MCF 10A (cell line): ENCODE measurements at regions not wholly inside any gene's neighbourhood (a gene's known extent, or its start where the extent isn't known, plus 50 kb on each side); places are given as distances from the start of the nearest gene placed in this dataset.

Experiments
- BruUV-seq: library from RNA; stranded (reverse); fragments of 400-500 nt; replicated peaks from 2 replicates; lab custom pipeline; 2021; lab: Mats Ljungman, UMichigan
- CTCF ChIA-PET: fragments of 300-600 bp; sonication (Branson Sonifier 250); formaldehyde crosslinking; extraction: SDS; loops from one replicate; lab custom pipeline; 2021; ENCODE audit warnings: antibody characterized with exemption, inconsistent platforms; lab: Yijun Ruan, JAX
- POLR2A ChIA-PET: fragments of 300-600, 350-650 bp; sonication (Branson Sonifier 250); formaldehyde crosslinking; extraction: SDS; loops from one replicate; lab custom pipeline; 2020; ENCODE audit warnings: antibody characterized with exemption, inconsistent platforms; lab: Yijun Ruan, JAX
- DNase-seq: peaks from one replicate; pipeline ENCODE4 v3.0.0-alpha.2; 2018; ENCODE audit not compliant: unreplicated experiment
- H3K27ac Mint-ChIP-seq: one replicate; pipeline ENCODE4 v1.8.0; 2022; ENCODE audit warnings: mild to moderate bottlenecking, low read depth, mixed read lengths; ENCODE audit not compliant: unreplicated experiment
- H3K27me3 Mint-ChIP-seq: one replicate; pipeline ENCODE4 v1.8.0; 2022; ENCODE audit warnings: mixed read lengths; ENCODE audit not compliant: insufficient read depth, unreplicated experiment
- H3K36me3 Mint-ChIP-seq: one replicate; pipeline ENCODE4 v1.8.0; 2022; ENCODE audit warnings: mild to moderate bottlenecking, moderate library complexity, mixed read lengths; ENCODE audit not compliant: insufficient read depth, unreplicated experiment
- H3K4me1 Mint-ChIP-seq: one replicate; pipeline ENCODE4 v1.8.0; 2022; ENCODE audit warnings: mixed read lengths; ENCODE audit not compliant: insufficient read depth, unreplicated experiment
- H3K4me3 Mint-ChIP-seq: one replicate; pipeline ENCODE4 v1.8.0; 2022; ENCODE audit warnings: mild to moderate bottlenecking, moderate library complexity, mixed read lengths; ENCODE audit not compliant: unreplicated experiment
- H3K9me3 Mint-ChIP-seq: one replicate; pipeline ENCODE4 v1.8.0; 2022; ENCODE audit warnings: mixed read lengths; ENCODE audit not compliant: unreplicated experiment
- CTCF ChIP-seq: fragments of 200-600 bp; IDR thresholded peaks from one replicate; pipeline ENCODE4 v1.8.0; 2022; ENCODE audit warnings: antibody characterized with exemption, mild to moderate bottlenecking; ENCODE audit not compliant: unreplicated experiment
- intact Hi-C: fragments of 100-400 bp; cut with micrococcal nuclease; formaldehyde crosslinking; loops from 2 replicates; pipeline ENCODE4 v1.14.1; 2022

DNA sequence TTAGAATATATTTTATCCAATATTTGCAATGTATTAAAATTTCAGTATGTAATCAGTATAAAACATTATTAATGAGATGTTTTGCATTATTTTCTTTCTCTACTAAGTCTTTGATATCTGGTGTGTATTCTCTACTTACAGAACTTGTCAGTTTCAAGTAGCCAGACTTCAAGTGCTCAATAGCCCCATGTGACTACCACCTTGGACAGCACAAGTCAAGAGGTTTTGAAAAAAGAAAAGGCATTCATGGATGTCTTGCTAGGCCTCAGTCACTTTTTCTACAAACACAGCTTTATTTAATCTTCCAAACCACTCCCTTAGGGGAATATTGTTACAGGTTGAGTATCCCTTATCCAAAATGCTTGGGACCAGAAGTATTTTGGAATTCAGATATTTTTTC is 189.4 kb downstream of the QDPR start:
- intact Hi-C loops: loop anchor here (10.0 kb wide), 2 partner anchors 208 to 558 kb away; no protein-coding TSS in a partner anchor
- no peak for DNase-seq
- Mint-ChIP-seq H3K4me3 (no peak overlapping the region), H3K4me1 (no peaks in the 10 kb centered on the region), H3K27ac (no peak overlapping the region), H3K9me3 (peaks cover 11% of the 10 kb centered on the region), H3K36me3 (no peaks in the 10 kb centered on the region), H3K27me3 (peaks cover 1% of the 10 kb centered on the region)
- TF ChIP-seq CTCF: no peak
- POLR2A ChIA-PET: interaction anchor here (0.5 to 0.6 kb wide), 2 partner anchors 1426 to 1716 kb away, joined by 3 to 4 read pairs; no protein-coding TSS in a partner anchor
- CTCF ChIA-PET: interaction anchor here (0.6 to 5.2 kb wide), 10 partner anchors 25 to 1031 kb away, joined by 3 to 78 read pairs (median 6); no protein-coding TSS in a partner anchor
- no TSS peak for BruUV-seq

- TF ChIP-seq CTCF: no peak
- CTCF ChIA-PET: interaction anchor here (0.7 to 1.6 kb wide), 8 partner anchors 128 to 1030 kb away, joined by 3 to 4 read pairs (median 4); no protein-coding TSS in a partner anchor
- no peak for DNase-seq
- POLR2A ChIA-PET: interaction anchor here (0.6 kb wide), 1 partner anchor 365 kb away, joined by 4 read pairs; no protein-coding TSS in a partner anchor
- H3K27me3 Mint-ChIP-seq: peaks cover 17% of the 10 kb centered on the region
- BruUV-seq: no TSS peak
- no peak overlapping the region for H3K4me3 Mint-ChIP-seq
- intact Hi-C loops: loop anchor here (10.0 kb wide), 2 partner anchors 205 to 555 kb away; no protein-coding TSS in a partner anchor
- no peaks in the 10 kb centered on the region for H3K4me1 Mint-ChIP-seq
- peaks cover 11% of the 10 kb centered on the region for H3K9me3 Mint-ChIP-seq
- no peaks in the 10 kb centered on the region for H3K36me3 Mint-ChIP-seq
- H3K27ac Mint-ChIP-seq: no peak overlapping the region
These were observed 191.8 kb downstream of the QDPR start for GRCh38 chr4:17320046-17320445.

DNA sequence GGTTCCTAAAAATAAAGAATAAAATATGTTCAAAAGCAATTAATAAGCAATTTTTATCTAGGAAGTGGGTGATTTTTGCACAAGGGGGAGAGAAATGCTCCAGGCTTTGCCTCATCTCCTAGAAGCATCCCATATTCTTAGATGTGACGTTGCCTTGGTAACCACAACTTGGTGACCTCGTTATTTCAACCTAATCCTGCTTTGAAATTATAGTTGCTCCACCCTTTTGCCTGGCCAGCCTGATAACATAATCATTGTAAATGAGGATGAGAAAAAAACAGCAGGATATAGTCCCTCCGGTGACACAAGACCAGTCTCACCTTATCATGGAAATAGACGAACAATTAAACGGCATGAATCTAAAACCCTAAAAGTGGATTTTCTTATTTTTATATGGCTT is 194.4 kb downstream of the QDPR start:
- Mint-ChIP-seq H3K36me3 (no peaks in the 10 kb centered on the region), H3K27ac (no peak overlapping the region), H3K4me1 (no peaks in the 10 kb centered on the region), H3K9me3 (peaks cover 11% of the 10 kb centered on the region), H3K27me3 (peaks cover 17% of the 10 kb centered on the region), H3K4me3 (no peak overlapping the region)
- ChIA-PET POLR2A (no interaction called here), CTCF (no interaction called here)
- intact Hi-C loops: no loop called here
- BruUV-seq: no TSS peak
- TF ChIP-seq CTCF: no peak
- no peak for DNase-seq

- DNase-seq: no peak
These were observed 195.3 kb downstream of the QDPR start for GRCh38 chr4:17316566-17316965.

More at GRCh38 chr4:17316566-17316965, 195.3 kb downstream of the QDPR start:
- POLR2A ChIA-PET: no interaction called here
- intact Hi-C loops: no loop called here
- TF ChIP-seq CTCF: no peak
- Mint-ChIP-seq H3K36me3 (no peaks in the 10 kb centered on the region), H3K27ac (no peak overlapping the region), H3K27me3 (peaks cover 17% of the 10 kb centered on the region), H3K4me1 (no peaks in the 10 kb centered on the region), H3K4me3 (no peak overlapping the region), H3K9me3 (peaks cover 11% of the 10 kb centered on the region)
- CTCF ChIA-PET: interaction anchor here (0.7 to 1.2 kb wide), 2 partner anchors 800 to 1026 kb away, joined by 3 read pairs; no protein-coding TSS in a partner anchor
- no TSS peak for BruUV-seq
